Activated naive CD8-positive, alpha-beta T cell treated with anti-CD3 and anti-CD28 coated beads for 36 hours (primary cell): ENCODE measurements at regions not wholly inside any gene's neighbourhood (a gene's known extent, or its start where the extent isn't known, plus 50 kb on each side); places are given as distances from the start of the nearest gene placed in this dataset.

ENCODE experiments used
- DNase-seq: peaks from one replicate; pipeline ENCODE4 v3.0.0; 2021
- H3K27ac Mint-ChIP-seq: one replicate; pipeline ENCODE4 v1.8.0; 2022; ENCODE audit warnings: mild to moderate bottlenecking, moderate library complexity, mixed read lengths
- H3K27me3 Mint-ChIP-seq: one replicate; pipeline ENCODE4 v1.8.0; 2022; ENCODE audit warnings: mild to moderate bottlenecking, mixed read lengths
- H3K36me3 Mint-ChIP-seq: one replicate; pipeline ENCODE4 v1.8.0; 2021; ENCODE audit warnings: mild to moderate bottlenecking, mixed read lengths
- H3K4me1 Mint-ChIP-seq: one replicate; pipeline ENCODE4 v1.8.0; 2021; ENCODE audit warnings: mixed read lengths
- H3K4me3 Mint-ChIP-seq: one replicate; pipeline ENCODE4 v1.8.0; 2022; ENCODE audit warnings: mild to moderate bottlenecking, moderate library complexity, mixed read lengths
- H3K9me3 Mint-ChIP-seq: one replicate; pipeline ENCODE4 v1.8.0; 2022; ENCODE audit warnings: mixed read lengths

- H3K27me3 Mint-ChIP-seq = no peaks in the 10 kb centered on the region
- DNase-seq = no peak
- peaks cover 12% of the 10 kb centered on the region for H3K4me1 Mint-ChIP-seq
- no peaks in the 10 kb centered on the region for H3K9me3 Mint-ChIP-seq
- no peak overlapping the region for H3K27ac Mint-ChIP-seq
- H3K4me3 Mint-ChIP-seq = no peak overlapping the region
- no peaks in the 10 kb centered on the region for H3K36me3 Mint-ChIP-seq
Measured at GRCh38 chr5:56513141-56513540, 280.0 kb upstream of the ANKRD55 start.

GRCh38 chr5:56512313-56512996, 279.3 kb upstream of the ANKRD55 start:
- no peaks in the 10 kb centered on the region for H3K36me3 Mint-ChIP-seq
- no peaks in the 10 kb centered on the region for H3K27me3 Mint-ChIP-seq
- no peak overlapping the region for H3K4me3 Mint-ChIP-seq
- H3K27ac Mint-ChIP-seq = no peak overlapping the region
- no peaks in the 10 kb centered on the region for H3K9me3 Mint-ChIP-seq
- peak; percentile 8 for DNase-seq
- peaks cover 14% of the 10 kb centered on the region for H3K4me1 Mint-ChIP-seq

GRCh38 chr5:56511326-56511841, 278.3 kb upstream of the ANKRD55 start:
- Mint-ChIP-seq H3K9me3 (no peaks in the 10 kb centered on the region), H3K4me1 (peaks cover 14% of the 10 kb centered on the region), H3K4me3 (no peak overlapping the region), H3K27ac (no peak overlapping the region), H3K36me3 (no peaks in the 10 kb centered on the region), H3K27me3 (no peaks in the 10 kb centered on the region)
- no peak for DNase-seq

- Mint-ChIP-seq H3K4me1 (peaks cover 15% of the 10 kb centered on the region), H3K36me3 (no peaks in the 10 kb centered on the region), H3K27ac (no peak overlapping the region), H3K4me3 (no peak overlapping the region), H3K9me3 (peaks cover 2% of the 10 kb centered on the region), H3K27me3 (no peaks in the 10 kb centered on the region)
- no peak for DNase-seq
Measured at GRCh38 chr5:56508249-56508648, 275.1 kb upstream of the ANKRD55 start.

GRCh38 chr5:56507351-56507930, 274.3 kb upstream of the ANKRD55 start:
- Mint-ChIP-seq H3K36me3 (no peaks in the 10 kb centered on the region), H3K27ac (no peak overlapping the region), H3K4me3 (no peak overlapping the region), H3K4me1 (peaks cover 8% of the 10 kb centered on the region), H3K9me3 (peaks cover 2% of the 10 kb centered on the region), H3K27me3 (no peaks in the 10 kb centered on the region)
- no peak for DNase-seq

- Mint-ChIP-seq H3K27ac (no peak overlapping the region), H3K36me3 (no peaks in the 10 kb centered on the region), H3K4me3 (no peak overlapping the region), H3K4me1 (peaks cover 15% of the 10 kb centered on the region), H3K9me3 (peaks cover 2% of the 10 kb centered on the region), H3K27me3 (no peaks in the 10 kb centered on the region)
- no peak for DNase-seq
Measured at GRCh38 chr5:56506211-56506965, 273.3 kb upstream of the ANKRD55 start.

GRCh38 chr5:56503929-56504328, 270.8 kb upstream of the ANKRD55 start:
- Mint-ChIP-seq H3K27me3 (no peaks in the 10 kb centered on the region), H3K4me3 (no peak overlapping the region), H3K36me3 (no peaks in the 10 kb centered on the region), H3K27ac (no peak overlapping the region), H3K9me3 (peaks cover 2% of the 10 kb centered on the region), H3K4me1 (peaks cover 15% of the 10 kb centered on the region)
- DNase-seq = no peak

GRCh38 chr5:56501781-56502557, 268.8 kb upstream of the ANKRD55 start:
- peaks cover 10% of the 10 kb centered on the region for H3K4me1 Mint-ChIP-seq
- no peak overlapping the region for H3K4me3 Mint-ChIP-seq
- H3K36me3 Mint-ChIP-seq = no peaks in the 10 kb centered on the region
- DNase-seq = no peak
- peaks cover 2% of the 10 kb centered on the region for H3K9me3 Mint-ChIP-seq
- no peaks in the 10 kb centered on the region for H3K27me3 Mint-ChIP-seq
- H3K27ac Mint-ChIP-seq = no peak overlapping the region

GRCh38 chr5:56499901-56500300, 266.8 kb upstream of the ANKRD55 start:
- DNase-seq = no peak
- H3K4me3 Mint-ChIP-seq = no peak overlapping the region
- peaks cover 10% of the 10 kb centered on the region for H3K4me1 Mint-ChIP-seq
- H3K27ac Mint-ChIP-seq = no peak overlapping the region
- H3K27me3 Mint-ChIP-seq = no peaks in the 10 kb centered on the region
- H3K36me3 Mint-ChIP-seq = no peaks in the 10 kb centered on the region
- peaks cover 2% of the 10 kb centered on the region for H3K9me3 Mint-ChIP-seq

- Mint-ChIP-seq H3K4me3 (no peak overlapping the region), H3K4me1 (peaks cover 10% of the 10 kb centered on the region), H3K9me3 (peaks cover 2% of the 10 kb centered on the region), H3K27me3 (no peaks in the 10 kb centered on the region), H3K36me3 (no peaks in the 10 kb centered on the region), H3K27ac (no peak overlapping the region)
- DNase-seq = no peak
Measured at GRCh38 chr5:56499491-56499890, 266.4 kb upstream of the ANKRD55 start.

- Mint-ChIP-seq H3K4me1 (peaks cover 10% of the 10 kb centered on the region), H3K27me3 (no peaks in the 10 kb centered on the region), H3K36me3 (no peaks in the 10 kb centered on the region), H3K4me3 (no peak overlapping the region), H3K27ac (no peak overlapping the region), H3K9me3 (no peaks in the 10 kb centered on the region)
- no peak for DNase-seq
Measured at GRCh38 chr5:56498759-56499395, 265.7 kb upstream of the ANKRD55 start.

GRCh38 chr5:56496581-56497063, 263.5 kb upstream of the ANKRD55 start:
- DNase-seq = no peak
- H3K4me1 Mint-ChIP-seq = peaks cover 2% of the 10 kb centered on the region
- no peaks in the 10 kb centered on the region for H3K9me3 Mint-ChIP-seq
- no peak overlapping the region for H3K27ac Mint-ChIP-seq
- H3K4me3 Mint-ChIP-seq = no peak overlapping the region
- no peaks in the 10 kb centered on the region for H3K36me3 Mint-ChIP-seq
- H3K27me3 Mint-ChIP-seq = no peaks in the 10 kb centered on the region

GRCh38 chr5:56494300-56494731, 261.2 kb upstream of the ANKRD55 start:
- H3K4me3 Mint-ChIP-seq = no peak overlapping the region
- H3K36me3 Mint-ChIP-seq = no peaks in the 10 kb centered on the region
- no peak overlapping the region for H3K27ac Mint-ChIP-seq

GRCh38 chr5:56493766-56494165, 260.6 kb upstream of the ANKRD55 start:
- no peaks in the 10 kb centered on the region for H3K9me3 Mint-ChIP-seq
- no peak for DNase-seq
- no peak overlapping the region for H3K4me3 Mint-ChIP-seq
- no peak overlapping the region for H3K27ac Mint-ChIP-seq
- H3K27me3 Mint-ChIP-seq = no peaks in the 10 kb centered on the region
- peaks cover 3% of the 10 kb centered on the region for H3K4me1 Mint-ChIP-seq
- H3K36me3 Mint-ChIP-seq = no peaks in the 10 kb centered on the region

More at GRCh38 chr5:56494300-56494731, 261.2 kb upstream of the ANKRD55 start:
- Mint-ChIP-seq H3K4me1 (peaks cover 3% of the 10 kb centered on the region), H3K9me3 (no peaks in the 10 kb centered on the region), H3K27me3 (no peaks in the 10 kb centered on the region)
- no peak for DNase-seq
